IMR-90 (cell line): ENCODE measurements at regions not wholly inside any gene's neighbourhood (a gene's known extent, or its start where the extent isn't known, plus 50 kb on each side); places are given as distances from the start of the nearest gene placed in this dataset.

Experiments used
- ATAC-seq: fragments of 200-7000 bp; cut with Tn5 transposase; 2 replicates; pipeline ENCODE4 v1.9.1; 2020; ENCODE audit warnings: low read depth, mild to moderate bottlenecking, moderate library complexity
- BruUV-seq: library from RNA; stranded (reverse); fragments of 400-500 nt; replicated peaks from 2 replicates; lab custom pipeline; 2021; lab: Mats Ljungman, UMichigan
- CTCF ChIA-PET: fragments of 300-600 bp; formaldehyde crosslinking; extraction: SDS; loops from one replicate; lab custom pipeline; 2021; ENCODE audit warnings: antibody characterized with exemption; lab: Yijun Ruan, JAX
- POLR2A ChIA-PET: fragments of 300-600 bp; sonication (Branson Sonifier 250); formaldehyde crosslinking; loops from one replicate; lab custom pipeline; 2022; ENCODE audit warnings: antibody characterized with exemption; ENCODE audit not compliant: unreplicated experiment; lab: Charles Lee
- DNase-seq: peaks from one replicate; pipeline ENCODE4 v3.0.0; 2013
- H2AFZ ChIP-seq: replicated peaks from 2 replicates; pipeline ENCODE3; 2013; ENCODE audit warnings: low read length, mild to moderate bottlenecking; ENCODE audit not compliant: poor library complexity
- H2AK5ac ChIP-seq: 2 replicates; pipeline ENCODE4 v1.6.1; 2013; ENCODE audit warnings: low read depth, low read length, inconsistent platforms
- H2AK9ac ChIP-seq: replicated peaks from 2 replicates; pipeline ENCODE3; 2013; ENCODE audit warnings: mild to moderate bottlenecking, low read depth, low read length, moderate library complexity; ENCODE audit not compliant: poor library complexity
- H2BK120ac ChIP-seq: 2 replicates; pipeline ENCODE4 v1.6.1; 2013; ENCODE audit warnings: low read depth, low read length, inconsistent platforms
- H2BK15ac ChIP-seq: 3 replicates; pipeline ENCODE4 v1.6.1; 2013; ENCODE audit warnings: low read depth, low read length, inconsistent platforms
- H2BK20ac ChIP-seq: 2 replicates; pipeline ENCODE4 v1.6.1; 2013; ENCODE audit warnings: low read depth, mild to moderate bottlenecking, inconsistent platforms, low read length, moderate library complexity
- H2BK5ac ChIP-seq: 2 replicates; pipeline ENCODE4 v1.6.1; 2013; ENCODE audit warnings: mild to moderate bottlenecking, low read depth, low read length, inconsistent platforms; ENCODE audit not compliant: poor library complexity, severe bottlenecking
- H3K14ac ChIP-seq: replicated peaks from 2 replicates; pipeline ENCODE4 v1.6.1; 2013; ENCODE audit warnings: low read depth, low read length, inconsistent platforms
- H3K18ac ChIP-seq: 2 replicates; pipeline ENCODE4 v1.6.1; 2013; ENCODE audit warnings: low read depth, low read length, control low read depth
- H3K23ac ChIP-seq: 2 replicates; pipeline ENCODE4 v1.6.1; 2013; ENCODE audit warnings: low read depth, low read length, inconsistent platforms
- H3K27ac ChIP-seq: 2 replicates; pipeline ENCODE4 v1.5.1; 2013; ENCODE audit warnings: mild to moderate bottlenecking, control low read depth, low read length; ENCODE audit not compliant: insufficient read depth
- H3K27me3 ChIP-seq: 2 replicates; pipeline ENCODE4 v1.6.1; 2013; ENCODE audit warnings: low read length; ENCODE audit not compliant: control insufficient read depth, insufficient read depth
- H3K36me3 ChIP-seq: 2 replicates; pipeline ENCODE4 v1.6.1; 2013; ENCODE audit warnings: low read length, mixed read lengths; ENCODE audit not compliant: control insufficient read depth, insufficient read depth
- H3K4ac ChIP-seq: 2 replicates; pipeline ENCODE4 v1.6.1; 2013; ENCODE audit warnings: low read depth, low read length, inconsistent platforms
- H3K4me1 ChIP-seq: 2 replicates; pipeline ENCODE4 v1.6.1; 2013; ENCODE audit warnings: low read length, mixed read lengths; ENCODE audit not compliant: control insufficient read depth, insufficient read depth
- H3K4me2 ChIP-seq: 2 replicates; pipeline ENCODE4 v1.6.1; 2013; ENCODE audit warnings: low read depth, mild to moderate bottlenecking, control low read depth, low read length, moderate library complexity
- H3K4me3 ChIP-seq: 2 replicates; pipeline ENCODE4 v1.5.1; 2013; ENCODE audit warnings: low read depth, mild to moderate bottlenecking, control low read depth, low read length, moderate library complexity; ENCODE audit not compliant: insufficient read depth
- H3K56ac ChIP-seq: 2 replicates; pipeline ENCODE4 v1.6.1; 2013; ENCODE audit warnings: low read length, inconsistent platforms; ENCODE audit not compliant: insufficient read depth; ENCODE audit errors: extremely low read depth
- H3K79me1 ChIP-seq, 2 experiments: 2 replicates each; pipeline ENCODE4 v1.6.1; 2013; ENCODE audit warnings: low read length in 2 of 2, inconsistent platforms in 1 of 2, low read depth in 1 of 2
- H3K9ac ChIP-seq: 2 replicates; pipeline ENCODE4 v1.6.1; 2013; ENCODE audit warnings: low read depth, low read length, control low read depth
- H3K9me1 ChIP-seq: 2 replicates; pipeline ENCODE4 v1.6.1; 2013; ENCODE audit warnings: low read length, inconsistent platforms; ENCODE audit not compliant: insufficient read depth
- H3K9me3 ChIP-seq: 2 replicates; pipeline ENCODE4 v1.6.1; 2013; ENCODE audit warnings: low read length; ENCODE audit not compliant: control insufficient read depth, insufficient read depth
- H4K20me1 ChIP-seq: 2 replicates; pipeline ENCODE4 v1.6.1; 2013; ENCODE audit warnings: low read length, inconsistent platforms; ENCODE audit not compliant: insufficient read depth
- H4K5ac ChIP-seq: 2 replicates; pipeline ENCODE4 v1.6.1; 2013; ENCODE audit warnings: mild to moderate bottlenecking, low read depth, low read length, control low read depth
- H4K8ac ChIP-seq, 2 experiments: 2 replicates each; pipeline ENCODE4 v1.6.1; 2013; ENCODE audit warnings: low read depth in 2 of 2, low read length in 2 of 2, control low read depth in 1 of 2, inconsistent platforms in 1 of 2
- H4K91ac ChIP-seq: 2 replicates; pipeline ENCODE4 v1.6.1; 2013; ENCODE audit warnings: low read depth, low read length, inconsistent platforms; ENCODE audit not compliant: insufficient read depth
- BHLHE40 ChIP-seq: fragments of 150-350 bp; IDR thresholded peaks from 2 replicates; pipeline ENCODE4 v1.6.1; 2016; ENCODE audit warnings: mild to moderate bottlenecking, low read depth, low read length
- CEBPB ChIP-seq: IDR thresholded peaks from 2 replicates; pipeline ENCODE4 v1.6.1; 2012; ENCODE audit warnings: low read depth, low read length, improper control_type of control experiment
- CHD1 ChIP-seq: IDR thresholded peaks from 2 replicates; pipeline ENCODE4 v1.6.1; 2012; ENCODE audit warnings: low read depth, low read length, improper control_type of control experiment
- MXI1 ChIP-seq: IDR thresholded peaks from 2 replicates; pipeline ENCODE4 v1.6.1; 2012; ENCODE audit warnings: low read depth, mild to moderate bottlenecking, low read length, moderate library complexity, borderline replicate concordance
- NFE2L2 ChIP-seq: fragments of 150-350 bp; IDR thresholded peaks from 2 replicates; pipeline ENCODE4 v1.6.1; 2016; ENCODE audit warnings: low read depth, mild to moderate bottlenecking, low read length
- POLR2A ChIP-seq: IDR thresholded peaks from 2 replicates; pipeline ENCODE4 v1.6.1; 2012; ENCODE audit warnings: mild to moderate bottlenecking, low read depth, low read length
- RAD21 ChIP-seq: IDR thresholded peaks from 2 replicates; pipeline ENCODE4 v1.6.1; 2012; ENCODE audit warnings: low read length, improper control_type of control experiment
- RFX5 ChIP-seq: IDR thresholded peaks from 2 replicates; pipeline ENCODE4 v1.8.0; 2012; ENCODE audit warnings: low read depth, mild to moderate bottlenecking, low read length, moderate library complexity
- WGBS, 2 experiments: methylation state at CpG; one replicate each; pipeline versions ENCODE4 v1.1.5 to v1.1.7; 2013; ENCODE audit warnings: missing lambda C conversion rate in 2 of 2; ENCODE audit not compliant: insufficient read length in 1 of 2; ENCODE audit errors: extremely low coverage in 2 of 2; 5-methylcytosine and 5-hydroxymethylcytosine counted together
- dilution Hi-C: fragments of 300-500 bp; cut with HindIII; formaldehyde crosslinking; loops from one replicate; pipeline ENCODE4 v1.14.3; 2018; ENCODE audit warnings: low sequenced_read_pairs; ENCODE audit not compliant: unreplicated experiment
- in situ Hi-C: fragments of 300-500 bp; cut with MboI; formaldehyde crosslinking; loops from 3 replicates; pipeline ENCODE4 v1.14.3; 2019; ENCODE audit warnings: low sequenced_read_pairs, inconsistent platforms, mixed read lengths
- intact Hi-C: fragments of 100-400 bp; cut with micrococcal nuclease; formaldehyde crosslinking; loops from 2 replicates; pipeline ENCODE4 v1.10.0; 2022
- TF ChIP-seq, protein P1 (sequence below): fragments of 150-350 bp; IDR thresholded peaks from 2 replicates; pipeline ENCODE4 v1.6.1; 2016; ENCODE audit warnings: low read depth, mild to moderate bottlenecking, low read length, moderate library complexity, borderline replicate concordance

GRCh38 chr3:109818081-109818480 lies 480.7 kb upstream of the DPPA4 start:
- no peak overlapping the region for H2BK20ac ChIP-seq
- H3K36me3 ChIP-seq, result no peaks in the 10 kb centered on the region
- H2AK5ac ChIP-seq, result no peak overlapping the region
- TF ChIP-seq MXI1 (no peak), BHLHE40 (no peak), POLR2A (no peak), RAD21 (no peak), RFX5 (no peak), CEBPB (no peak), NFE2L2 (no peak), CHD1 (no peak)
- TF ChIP-seq, protein P1, sequence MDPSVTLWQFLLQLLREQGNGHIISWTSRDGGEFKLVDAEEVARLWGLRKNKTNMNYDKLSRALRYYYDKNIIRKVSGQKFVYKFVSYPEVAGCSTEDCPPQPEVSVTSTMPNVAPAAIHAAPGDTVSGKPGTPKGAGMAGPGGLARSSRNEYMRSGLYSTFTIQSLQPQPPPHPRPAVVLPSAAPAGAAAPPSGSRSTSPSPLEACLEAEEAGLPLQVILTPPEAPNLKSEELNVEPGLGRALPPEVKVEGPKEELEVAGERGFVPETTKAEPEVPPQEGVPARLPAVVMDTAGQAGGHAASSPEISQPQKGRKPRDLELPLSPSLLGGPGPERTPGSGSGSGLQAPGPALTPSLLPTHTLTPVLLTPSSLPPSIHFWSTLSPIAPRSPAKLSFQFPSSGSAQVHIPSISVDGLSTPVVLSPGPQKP, result no peak
- no TSS peak for BruUV-seq
- dilution Hi-C loops (no loop called here), intact Hi-C loops (no loop called here), in situ Hi-C loops (no loop called here)
- CTCF ChIA-PET, result no interaction called here
- no peak overlapping the region for H2BK15ac ChIP-seq
- POLR2A ChIA-PET, result no interaction called here
- no peaks in the 10 kb centered on the region for H3K4me1 ChIP-seq
- H3K27me3 ChIP-seq, result no peaks in the 10 kb centered on the region
- H3K4me2 ChIP-seq, result no peak overlapping the region
- no peak overlapping the region for H3K9ac ChIP-seq
- H2BK120ac ChIP-seq, result no peak overlapping the region
- no peak overlapping the region for H4K91ac ChIP-seq
- no peaks in the 10 kb centered on the region for H4K20me1 ChIP-seq
- H3K18ac ChIP-seq, result no peak overlapping the region
- H3K14ac ChIP-seq, result no peak overlapping the region
- H3K9me1 ChIP-seq, result no peaks in the 10 kb centered on the region
- H3K27ac ChIP-seq, result no peak overlapping the region
- H4K8ac ChIP-seq, result no peak overlapping the region
- WGBS, 2 experiments, result no CpG with 5 or more reads among the region's 3 CpGs
- H2AK9ac ChIP-seq, result no peak overlapping the region
- no peak overlapping the region for H2BK5ac ChIP-seq
- no peaks in the 10 kb centered on the region for H3K79me1 ChIP-seq
- ATAC-seq (no peak), DNase-seq (no peak)
- H4K5ac ChIP-seq, result no peak overlapping the region
- no peak overlapping the region for H3K56ac ChIP-seq
- H3K23ac ChIP-seq, result no peak overlapping the region
- no peaks in the 10 kb centered on the region for H3K9me3 ChIP-seq
- H3K4me3 ChIP-seq, result no peak overlapping the region
- no peak overlapping the region for H3K4ac ChIP-seq
- H2AFZ ChIP-seq, result no peak overlapping the region
